Epithelial cell of proximal tubule (primary cell): ENCODE measurements at regions not wholly inside any gene's neighbourhood (a gene's known extent, or its start where the extent isn't known, plus 50 kb on each side); places are given as distances from the start of the nearest gene placed in this dataset.

Experiments used
- DNase-seq: peaks from one replicate; pipeline ENCODE4 v3.0.0-alpha.2; 2011; ENCODE audit warnings: low read depth
- H3K4me3 ChIP-seq: 2 replicates; pipeline ENCODE4 v1.5.1; 2011; ENCODE audit warnings: low read depth, mild to moderate bottlenecking, low read length
- TF ChIP-seq, protein P1 (sequence below): conservative IDR thresholded peaks from 2 replicates; pipeline ENCODE4 v1.5.1; 2012; ENCODE audit warnings: low read depth, mild to moderate bottlenecking, low read length

DNA sequence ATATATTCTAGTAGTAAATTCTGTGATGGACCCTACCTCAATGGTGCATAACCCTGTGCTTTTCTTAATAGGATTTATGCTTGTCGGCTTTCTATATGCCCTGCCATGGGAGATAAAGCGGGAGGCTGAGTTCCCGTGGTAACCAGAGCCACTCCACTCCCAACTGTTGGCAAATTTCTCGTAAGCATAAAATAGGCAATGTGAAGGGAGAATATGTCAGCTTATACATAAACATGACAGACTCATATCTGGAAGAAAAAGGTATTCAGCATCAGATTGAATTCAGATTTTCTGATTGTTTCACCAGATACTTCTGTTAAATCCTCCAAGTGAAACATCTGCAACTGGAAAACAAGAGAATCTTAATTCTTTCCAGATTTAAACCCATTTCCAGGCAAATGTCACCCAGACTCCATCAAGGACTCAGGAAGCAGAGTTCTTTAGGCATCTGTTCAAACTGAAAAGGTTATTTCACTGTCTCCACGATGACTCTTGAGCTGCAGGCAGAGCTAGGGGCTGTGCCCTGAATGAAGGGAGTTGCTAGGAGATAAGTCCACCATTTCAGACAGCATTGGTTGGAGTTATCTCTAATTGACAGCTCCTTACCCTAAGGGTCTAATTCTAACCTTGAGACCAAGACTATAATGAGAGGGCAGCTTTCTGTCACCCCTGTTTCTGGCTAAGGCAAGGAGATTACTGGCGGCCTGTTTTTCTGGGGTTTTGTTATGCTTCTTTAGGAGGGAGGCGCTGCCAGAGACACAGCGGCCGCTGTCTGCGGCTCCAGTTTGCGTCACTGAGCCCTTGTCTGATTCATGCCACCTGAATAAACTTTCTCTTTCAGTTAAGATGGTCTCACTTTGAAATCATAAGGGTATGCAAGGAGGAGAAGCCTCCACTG, 381.3 kb downstream of the SOX11 start:
- no peak for DNase-seq
- TF ChIP-seq, protein P1, sequence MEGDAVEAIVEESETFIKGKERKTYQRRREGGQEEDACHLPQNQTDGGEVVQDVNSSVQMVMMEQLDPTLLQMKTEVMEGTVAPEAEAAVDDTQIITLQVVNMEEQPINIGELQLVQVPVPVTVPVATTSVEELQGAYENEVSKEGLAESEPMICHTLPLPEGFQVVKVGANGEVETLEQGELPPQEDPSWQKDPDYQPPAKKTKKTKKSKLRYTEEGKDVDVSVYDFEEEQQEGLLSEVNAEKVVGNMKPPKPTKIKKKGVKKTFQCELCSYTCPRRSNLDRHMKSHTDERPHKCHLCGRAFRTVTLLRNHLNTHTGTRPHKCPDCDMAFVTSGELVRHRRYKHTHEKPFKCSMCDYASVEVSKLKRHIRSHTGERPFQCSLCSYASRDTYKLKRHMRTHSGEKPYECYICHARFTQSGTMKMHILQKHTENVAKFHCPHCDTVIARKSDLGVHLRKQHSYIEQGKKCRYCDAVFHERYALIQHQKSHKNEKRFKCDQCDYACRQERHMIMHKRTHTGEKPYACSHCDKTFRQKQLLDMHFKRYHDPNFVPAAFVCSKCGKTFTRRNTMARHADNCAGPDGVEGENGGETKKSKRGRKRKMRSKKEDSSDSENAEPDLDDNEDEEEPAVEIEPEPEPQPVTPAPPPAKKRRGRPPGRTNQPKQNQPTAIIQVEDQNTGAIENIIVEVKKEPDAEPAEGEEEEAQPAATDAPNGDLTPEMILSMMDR, result no peak
- no peak overlapping the region for H3K4me3 ChIP-seq

DNA sequence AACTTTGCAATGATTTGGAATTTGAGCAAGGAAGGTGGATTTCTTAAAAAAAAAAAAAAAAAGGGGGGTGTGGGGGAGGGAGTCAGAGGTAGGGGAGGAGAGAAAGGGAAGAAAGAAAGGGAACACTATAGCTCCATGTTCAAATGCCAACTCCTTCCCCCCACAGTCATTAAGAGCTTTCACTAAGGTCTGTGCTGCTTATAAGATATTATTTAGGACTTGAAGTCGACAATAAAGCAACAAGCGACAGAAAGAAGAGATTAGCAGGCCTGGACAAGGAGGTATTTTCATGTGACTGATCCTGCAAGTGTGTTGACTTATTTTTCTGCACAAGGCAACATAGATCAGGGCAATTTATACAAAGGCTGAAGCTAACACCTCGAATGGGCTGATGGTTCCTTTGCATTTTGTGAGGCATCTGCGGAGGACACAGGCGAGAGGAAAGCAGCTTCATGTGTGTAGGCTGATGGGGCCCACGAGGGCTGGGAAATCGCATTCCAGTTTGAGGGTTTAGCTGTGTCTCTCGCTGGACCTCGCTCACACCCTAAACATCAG, 382.0 kb downstream of the SOX11 start:
- no peak for DNase-seq
- TF ChIP-seq, protein P1, result no peak
- H3K4me3 ChIP-seq, result no peak overlapping the region

DNA sequence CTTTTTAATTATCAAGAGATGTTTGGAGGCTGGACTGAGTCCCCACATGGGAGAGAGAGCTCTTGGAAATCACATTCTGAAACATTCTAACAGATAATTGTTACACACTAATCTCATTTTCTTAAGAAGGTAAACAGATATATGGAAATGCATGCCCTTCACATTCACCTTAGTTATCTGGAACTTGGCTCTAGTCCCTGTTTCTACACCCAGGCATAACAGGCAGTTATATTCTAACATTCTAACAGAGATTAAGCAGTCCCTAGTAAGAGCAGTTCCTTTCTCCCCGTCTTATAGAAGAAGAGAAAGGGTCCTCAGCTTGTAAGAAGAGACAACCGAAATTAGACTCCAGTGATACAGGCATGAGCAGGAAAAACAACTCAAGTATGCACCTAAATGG, 385.4 kb downstream of the SOX11 start:
- TF ChIP-seq, protein P1, result no peak
- no peak for DNase-seq
- H3K4me3 ChIP-seq, result no peak overlapping the region

DNA sequence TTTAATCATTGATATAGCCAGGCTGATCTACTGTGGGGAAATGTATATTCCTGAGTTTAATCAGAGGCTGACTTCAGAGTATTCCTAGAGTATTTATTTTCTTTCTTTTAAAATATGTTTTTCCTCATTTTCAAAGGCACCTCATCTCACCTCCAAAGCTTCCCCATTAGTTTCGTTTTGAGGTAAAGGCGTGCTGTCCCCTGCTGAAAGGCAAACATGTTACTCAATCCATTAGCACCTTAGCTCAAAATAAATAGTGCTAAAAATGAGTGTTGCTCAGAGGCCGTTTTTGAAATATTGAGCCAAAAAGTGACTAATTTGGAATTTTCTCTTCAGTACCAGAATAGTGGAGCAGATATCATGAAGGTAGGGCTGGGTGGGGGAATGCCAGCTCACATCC, 386.2 kb downstream of the SOX11 start:
- H3K4me3 ChIP-seq, result no peak overlapping the region
- TF ChIP-seq, protein P1, result no peak
- no peak for DNase-seq

DNA sequence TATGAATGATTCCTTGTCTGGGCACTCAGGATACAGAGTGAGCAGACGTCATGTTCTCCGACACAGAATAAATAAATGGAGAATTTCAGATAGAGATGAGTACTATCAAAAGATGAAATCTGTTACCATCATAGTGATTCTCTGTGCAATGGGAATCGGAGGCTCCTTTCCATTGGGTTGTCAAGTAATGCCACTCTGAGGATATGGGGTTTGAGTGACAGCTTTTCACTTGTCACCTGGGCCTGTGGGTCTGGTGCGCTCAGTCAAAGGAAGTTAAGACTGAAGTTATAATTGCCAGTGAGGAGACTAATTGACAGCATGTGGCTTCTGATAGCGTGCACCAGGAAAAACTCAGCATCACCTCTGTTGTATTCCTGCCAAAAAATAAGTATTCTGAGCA, 387.2 kb downstream of the SOX11 start:
- no peak for DNase-seq
- TF ChIP-seq, protein P1, result no peak
- H3K4me3 ChIP-seq, result no peak overlapping the region

DNA sequence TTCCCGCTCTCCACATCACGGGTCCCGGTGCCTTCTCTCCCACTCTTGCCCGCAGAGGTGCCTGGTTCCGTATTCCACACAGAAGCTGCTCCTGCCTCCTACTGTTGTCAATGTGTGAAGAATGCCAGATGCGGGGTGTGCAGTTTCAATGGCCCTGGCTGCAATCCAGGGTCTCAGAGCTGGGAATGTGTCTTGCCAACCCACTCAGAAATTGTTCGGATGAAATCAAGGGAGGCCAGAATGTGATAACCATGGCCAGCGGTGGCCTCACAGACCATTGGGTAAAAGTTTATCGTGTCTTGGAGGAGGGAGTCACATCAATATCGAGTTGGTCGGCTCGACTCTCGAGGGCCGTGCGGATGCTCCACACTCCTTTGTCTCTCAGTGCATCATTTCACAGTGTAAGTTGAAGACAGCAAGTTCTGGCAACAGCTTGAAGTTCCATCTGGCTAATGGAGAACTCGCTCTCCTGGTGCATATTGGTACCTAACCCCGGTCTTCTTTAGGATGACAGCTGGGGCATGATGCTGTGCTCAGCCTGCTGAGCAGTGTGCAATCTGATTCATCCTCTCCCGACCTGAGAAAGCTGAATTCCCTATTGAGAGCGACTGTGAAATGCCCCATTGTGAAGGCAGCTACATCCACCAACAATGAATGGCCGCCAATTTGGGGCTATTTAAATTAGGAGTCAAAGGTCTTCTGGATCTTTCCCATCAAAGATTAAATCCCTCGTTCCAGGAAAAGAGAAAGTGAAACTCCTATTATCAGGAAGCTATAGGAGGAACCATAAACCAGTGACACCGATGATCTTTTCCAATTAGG, 389.0 kb downstream of the SOX11 start:
- TF ChIP-seq, protein P1, result no peak
- no peak for DNase-seq

More for the DNA sequence above, 389.0 kb downstream of the SOX11 start:
- H3K4me3 ChIP-seq, result no peak overlapping the region
